Upper lobe of left lung (tissue), 4 donors: ENCODE measurements at regions not wholly inside any gene's neighbourhood (a gene's known extent, or its start where the extent isn't known, plus 50 kb on each side); places are given as distances from the start of the nearest gene placed in this dataset.

Source experiments
- CTCF ChIP-seq, 6 experiments: fragments of 450-650 bp in 4 of 6; fragments of 200-600 bp in 2 of 6; sonication (generic) in 2 of 6; IDR thresholded peaks; one replicate each; pipeline ENCODE4 v1.5.1; 2016 to 2019; ENCODE audit warnings: antibody characterized with exemption in 6 of 6
- POLR2A ChIP-seq, 4 donors: fragments of 450-650 bp; IDR thresholded peaks; one replicate each; pipeline ENCODE4 v1.5.1; 2016 to 2017; ENCODE audit warnings: antibody characterized with exemption in 4 of 4, mild to moderate bottlenecking in 2 of 4

GRCh38 chr14:31921721-31922120 is 155.4 kb upstream of the ARHGAP5 start:
- no peak for TF ChIP-seq CTCF (IDR thresholded peaks at IDR 0.05)
- TF ChIP-seq POLR2A (IDR thresholded peaks at IDR 0.05) = no peak
